GM12878 (cell line): ENCODE measurements at regions not wholly inside any gene's neighbourhood (a gene's known extent, or its start where the extent isn't known, plus 50 kb on each side); places are given as distances from the start of the nearest gene placed in this dataset.

ENCODE experiments used
- ATAC-seq: fragments of 200-7000 bp; cut with Tn5 transposase; 3 replicates; pipeline ENCODE4 v1.9.1; 2020; ENCODE audit warnings: mild to moderate bottlenecking, moderate library complexity
- BruUV-seq: library from RNA; stranded (reverse); fragments of 400-500 nt; replicated peaks from 2 replicates; lab custom pipeline; 2021; lab: Mats Ljungman, UMichigan
- CTCF ChIA-PET: fragments of 300-600 bp; sonication (Branson Sonifier 250); formaldehyde crosslinking; extraction: SDS; loops from one replicate; lab custom pipeline; 2021; ENCODE audit warnings: inconsistent platforms; lab: Yijun Ruan, JAX
- POLR2A ChIA-PET: fragments of 350-600 bp; formaldehyde crosslinking; extraction: SDS; loops from one replicate; lab custom pipeline; 2021; ENCODE audit warnings: inconsistent platforms; lab: Charles Lee
- RAD21 ChIA-PET: fragments of 300-600 bp; sonication (Branson Sonifier 250); formaldehyde crosslinking; loops from one replicate; lab custom pipeline; 2023; ENCODE audit warnings: antibody characterized with exemption; ENCODE audit not compliant: unreplicated experiment; lab: Charles Lee
- SMC1A ChIA-PET: fragments of 300-600 bp; sonication (Branson Sonifier 250); formaldehyde crosslinking; loops from one replicate; lab custom pipeline; 2023; ENCODE audit not compliant: unreplicated experiment, uncharacterized antibody; lab: Charles Lee
- DNase-seq: peaks from one replicate; pipeline ENCODE4 v3.0.0-alpha.2; 2011; ENCODE audit warnings: low read depth, low spot score
- FAIRE-seq: peaks from 3 replicates; lab custom pipeline; 2011; peaks lifted over from hg19 to GRCh38; lab: Jason Lieb, UNC
- H2AFZ ChIP-seq: 2 replicates; pipeline ENCODE4 v1.6.0; 2011; ENCODE audit warnings: low read depth, low read length, control low read depth; ENCODE audit not compliant: control insufficient read depth
- H3K27ac ChIP-seq: 2 replicates; pipeline ENCODE4 v1.5.1; 2011; ENCODE audit warnings: control low read depth; ENCODE audit not compliant: control insufficient read depth, insufficient read depth
- H3K27me3 ChIP-seq, 2 experiments: replicated peaks in 1 of 2; 2 replicates each; pipeline versions ENCODE4 v1.6.0 to v1.6.1; 2011; ENCODE audit warnings: low read length in 1 of 2; ENCODE audit not compliant: control insufficient read depth in 2 of 2, insufficient read depth in 2 of 2
- H3K36me3 ChIP-seq, 2 experiments: 2 replicates each; pipeline ENCODE4 v1.5.1; 2011; ENCODE audit warnings: low read length in 1 of 2; ENCODE audit not compliant: control insufficient read depth in 2 of 2, insufficient read depth in 2 of 2
- H3K4me1 ChIP-seq: 2 replicates; pipeline ENCODE4 v1.6.1; 2011; ENCODE audit warnings: mild to moderate bottlenecking, low read length, moderate library complexity, mixed read lengths; ENCODE audit not compliant: control insufficient read depth, insufficient read depth
- H3K4me2 ChIP-seq: 2 replicates; pipeline ENCODE4 v1.6.0; 2011; ENCODE audit warnings: control low read depth; ENCODE audit not compliant: control insufficient read depth, insufficient read depth
- H3K4me3 ChIP-seq: fragments of 200-600 bp; sonication (generic); 2 replicates; pipeline ENCODE4 v1.5.1; 2016
- H3K79me2 ChIP-seq: 2 replicates; pipeline ENCODE4 v1.6.0; 2011; ENCODE audit warnings: low read length; ENCODE audit not compliant: control insufficient read depth, insufficient read depth
- H3K9ac ChIP-seq: 2 replicates; pipeline ENCODE4 v1.8.0; 2011; ENCODE audit warnings: low read length, control low read depth, mixed read lengths; ENCODE audit not compliant: control insufficient read depth, insufficient read depth
- H3K9me3 ChIP-seq: replicated peaks from 3 replicates; pipeline ENCODE4 v1.5.1; 2011; ENCODE audit warnings: mild to moderate bottlenecking, low read length; ENCODE audit not compliant: control insufficient read depth, insufficient read depth
- H4K20me1 ChIP-seq: 2 replicates; pipeline ENCODE4 v1.6.0; 2011; ENCODE audit not compliant: control insufficient read depth, insufficient read depth
- CEBPZ ChIP-seq: fragments of 150-350 bp; IDR thresholded peaks from 2 replicates; pipeline ENCODE4 v1.6.1; 2016; ENCODE audit warnings: low read depth, low read length
- HCFC1 ChIP-seq: fragments of 150-350 bp; IDR thresholded peaks from 2 replicates; pipeline ENCODE4 v1.6.1; 2014; ENCODE audit warnings: low read length
- NFYA ChIP-seq: IDR thresholded peaks from 2 replicates; pipeline ENCODE4 v1.6.1; 2011; ENCODE audit warnings: low read depth, mild to moderate bottlenecking, low read length, improper control_type of control experiment, borderline replicate concordance
- NFYB ChIP-seq: IDR thresholded peaks from 2 replicates; pipeline ENCODE4 v1.6.1; 2011; ENCODE audit warnings: low read depth, mild to moderate bottlenecking, low read length, improper control_type of control experiment, moderate library complexity; ENCODE audit not compliant: insufficient read depth
- POLR2A ChIP-seq: IDR thresholded peaks from 2 replicates; pipeline ENCODE4 v1.6.1; 2011; ENCODE audit warnings: low read depth, mild to moderate bottlenecking, low read length
- RAD51 ChIP-seq: fragments of 450-650 bp; IDR thresholded peaks from 2 replicates; pipeline ENCODE4 v1.6.1; 2016; ENCODE audit warnings: moderate library complexity, mild to moderate bottlenecking, inconsistent platforms
- RBBP5 ChIP-seq: fragments of 200-600 bp; sonication (generic); conservative IDR thresholded peaks from 2 replicates; pipeline ENCODE4 v1.6.1; 2016
- RCOR1 ChIP-seq: conservative IDR thresholded peaks from 2 replicates; pipeline ENCODE4 v1.6.1; 2012; ENCODE audit warnings: low read depth, low read length, improper control_type of control experiment
- TARDBP ChIP-seq: IDR thresholded peaks from 2 replicates; pipeline ENCODE4 v1.6.1; 2016; ENCODE audit warnings: borderline replicate concordance
- WGBS: methylation state at CpG from one replicate; pipeline ENCODE4 v1.1.6; 2016; ENCODE audit warnings: low lambda C conversion rate; ENCODE audit not compliant: insufficient replicate concordance, insufficient coverage; ENCODE audit errors: missing lambda C conversion rate; 5-methylcytosine and 5-hydroxymethylcytosine counted together
- in situ Hi-C: fragments of 300-500 bp; cut with MboI; formaldehyde crosslinking; loops from 9 replicates; pipeline ENCODE4 v1.14.3; 2018; ENCODE audit warnings: mixed read lengths
- intact Hi-C: fragments of 100-400 bp; cut with micrococcal nuclease; formaldehyde crosslinking; loops from one replicate; pipeline ENCODE4 v1.14.2; 2022; ENCODE audit not compliant: unreplicated experiment
- TF ChIP-seq, protein P1 (sequence below): fragments of 450-650 bp; IDR thresholded peaks from 2 replicates; pipeline ENCODE4 v1.6.1; 2017; ENCODE audit warnings: low read depth, mild to moderate bottlenecking, moderate library complexity
- TF ChIP-seq, protein P2 (sequence below): fragments of 450-650 bp; IDR thresholded peaks from 2 replicates; pipeline ENCODE4 v1.6.1; 2017; ENCODE audit warnings: mild to moderate bottlenecking
- TF ChIP-seq, protein P3 (sequence below): fragments of 450-650 bp; IDR thresholded peaks from 2 replicates; pipeline ENCODE4 v1.6.1; 2014; ENCODE audit warnings: mild to moderate bottlenecking

DNA sequence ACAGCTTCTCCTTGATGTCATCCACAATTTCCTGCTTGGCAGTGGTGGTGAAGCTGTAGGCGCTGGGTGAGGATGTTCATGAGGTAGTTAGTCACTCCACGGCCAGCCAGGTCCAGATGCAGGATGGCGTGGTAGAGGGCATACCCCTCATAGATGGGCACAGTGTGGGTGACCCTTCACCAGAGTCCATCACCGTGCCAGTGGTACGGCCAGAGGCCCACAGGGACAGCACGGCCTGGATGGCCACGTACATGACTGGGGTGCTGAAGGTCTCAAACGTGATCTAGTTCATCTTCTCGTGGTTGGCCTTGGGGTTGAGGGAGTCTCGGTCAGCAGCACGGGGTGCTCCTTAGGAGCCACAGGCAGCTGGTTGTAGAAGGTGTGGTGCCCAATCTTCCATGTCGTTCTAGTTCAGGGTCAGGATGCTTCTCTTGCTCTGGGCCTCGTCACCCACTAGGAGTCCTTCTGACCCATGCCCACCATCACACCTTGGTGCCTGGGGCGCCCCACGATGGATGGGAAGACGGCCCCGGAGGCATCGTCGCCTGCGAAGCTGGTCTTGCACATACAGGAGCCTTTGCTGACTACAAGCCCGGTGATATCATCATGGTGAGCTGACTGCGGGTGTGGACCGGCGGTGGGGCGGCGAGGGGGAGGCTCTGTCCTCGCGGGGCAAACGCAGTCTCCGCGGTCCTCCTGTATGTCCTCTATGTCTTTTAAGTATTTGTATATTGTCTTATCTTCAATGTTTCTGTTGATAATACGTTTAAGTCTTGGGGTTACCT is 1119.0 kb downstream of the NAALADL2 start (continued):
- TF ChIP-seq NFYA (no peak), NFYB (no peak)

DNA sequence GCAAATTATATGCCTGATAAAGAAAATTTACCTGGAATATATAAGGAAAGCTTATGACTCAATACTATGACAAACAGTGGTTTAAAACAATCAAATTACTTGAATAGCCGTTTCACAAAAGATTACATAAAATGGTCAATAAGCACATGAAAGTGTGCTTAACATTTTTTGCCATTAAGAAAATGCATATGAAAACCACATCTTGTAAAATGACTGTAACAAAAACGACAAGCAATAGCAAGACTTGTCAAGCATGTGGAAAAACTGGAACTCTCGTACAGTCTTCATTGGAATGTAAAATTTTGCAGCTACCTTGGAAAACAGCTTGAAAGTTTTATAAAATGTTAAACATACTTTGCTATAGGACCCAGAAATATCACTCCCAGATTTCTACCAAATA is 1110.3 kb downstream of the NAALADL2 start:
- intact Hi-C loops, result no loop called here
- BruUV-seq, result no TSS peak
- Histone ChIP-seq H3K27ac (no peak overlapping the region), H3K79me2 (no peaks in the 10 kb centered on the region), H2AFZ (no peak overlapping the region), H3K27me3 (no peaks in the 10 kb centered on the region), H3K9me3 (no peaks in the 10 kb centered on the region), H3K36me3 (no peaks in the 10 kb centered on the region), H3K4me3 (no peak overlapping the region), H3K4me2 (no peak overlapping the region), H3K4me1 (no peaks in the 10 kb centered on the region), H4K20me1 (no peaks in the 10 kb centered on the region), H3K9ac (no peak overlapping the region)
- WGBS, result 35% methylated on average over 3 of the region's 3 CpGs
- ChIA-PET CTCF (no interaction called here), POLR2A (no interaction called here), RAD21 (no interaction called here), SMC1A (no interaction called here)
- in situ Hi-C loops, result no loop called here
- ATAC-seq (no peak), FAIRE-seq (no peak), DNase-seq (no peak)
- TF ChIP-seq, protein P1, sequence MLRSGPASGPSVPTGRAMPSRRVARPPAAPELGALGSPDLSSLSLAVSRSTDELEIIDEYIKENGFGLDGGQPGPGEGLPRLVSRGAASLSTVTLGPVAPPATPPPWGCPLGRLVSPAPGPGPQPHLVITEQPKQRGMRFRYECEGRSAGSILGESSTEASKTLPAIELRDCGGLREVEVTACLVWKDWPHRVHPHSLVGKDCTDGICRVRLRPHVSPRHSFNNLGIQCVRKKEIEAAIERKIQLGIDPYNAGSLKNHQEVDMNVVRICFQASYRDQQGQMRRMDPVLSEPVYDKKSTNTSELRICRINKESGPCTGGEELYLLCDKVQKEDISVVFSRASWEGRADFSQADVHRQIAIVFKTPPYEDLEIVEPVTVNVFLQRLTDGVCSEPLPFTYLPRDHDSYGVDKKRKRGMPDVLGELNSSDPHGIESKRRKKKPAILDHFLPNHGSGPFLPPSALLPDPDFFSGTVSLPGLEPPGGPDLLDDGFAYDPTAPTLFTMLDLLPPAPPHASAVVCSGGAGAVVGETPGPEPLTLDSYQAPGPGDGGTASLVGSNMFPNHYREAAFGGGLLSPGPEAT, result no peak
- TF ChIP-seq RCOR1 (no peak), HCFC1 (no peak), RAD51 (no peak), POLR2A (no peak), CEBPZ (no peak), TARDBP (no peak), RBBP5 (no peak)
- TF ChIP-seq, protein P2, sequence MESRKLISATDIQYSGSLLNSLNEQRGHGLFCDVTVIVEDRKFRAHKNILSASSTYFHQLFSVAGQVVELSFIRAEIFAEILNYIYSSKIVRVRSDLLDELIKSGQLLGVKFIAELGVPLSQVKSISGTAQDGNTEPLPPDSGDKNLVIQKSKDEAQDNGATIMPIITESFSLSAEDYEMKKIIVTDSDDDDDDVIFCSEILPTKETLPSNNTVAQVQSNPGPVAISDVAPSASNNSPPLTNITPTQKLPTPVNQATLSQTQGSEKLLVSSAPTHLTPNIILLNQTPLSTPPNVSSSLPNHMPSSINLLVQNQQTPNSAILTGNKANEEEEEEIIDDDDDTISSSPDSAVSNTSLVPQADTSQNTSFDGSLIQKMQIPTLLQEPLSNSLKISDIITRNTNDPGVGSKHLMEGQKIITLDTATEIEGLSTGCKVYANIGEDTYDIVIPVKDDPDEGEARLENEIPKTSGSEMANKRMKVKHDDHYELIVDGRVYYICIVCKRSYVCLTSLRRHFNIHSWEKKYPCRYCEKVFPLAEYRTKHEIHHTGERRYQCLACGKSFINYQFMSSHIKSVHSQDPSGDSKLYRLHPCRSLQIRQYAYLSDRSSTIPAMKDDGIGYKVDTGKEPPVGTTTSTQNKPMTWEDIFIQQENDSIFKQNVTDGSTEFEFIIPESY, result no peak
- TF ChIP-seq, protein P3, sequence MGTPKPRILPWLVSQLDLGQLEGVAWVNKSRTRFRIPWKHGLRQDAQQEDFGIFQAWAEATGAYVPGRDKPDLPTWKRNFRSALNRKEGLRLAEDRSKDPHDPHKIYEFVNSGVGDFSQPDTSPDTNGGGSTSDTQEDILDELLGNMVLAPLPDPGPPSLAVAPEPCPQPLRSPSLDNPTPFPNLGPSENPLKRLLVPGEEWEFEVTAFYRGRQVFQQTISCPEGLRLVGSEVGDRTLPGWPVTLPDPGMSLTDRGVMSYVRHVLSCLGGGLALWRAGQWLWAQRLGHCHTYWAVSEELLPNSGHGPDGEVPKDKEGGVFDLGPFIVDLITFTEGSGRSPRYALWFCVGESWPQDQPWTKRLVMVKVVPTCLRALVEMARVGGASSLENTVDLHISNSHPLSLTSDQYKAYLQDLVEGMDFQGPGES, result no peak
